GM10266 (cell line): ENCODE measurements at regions not wholly inside any gene's neighbourhood (a gene's known extent, or its start where the extent isn't known, plus 50 kb on each side); places are given as distances from the start of the nearest gene placed in this dataset.
"Not testable (repeated sequence)": the region's sequence is repeated elsewhere in the genome, so short reads cannot be mapped to it uniquely, and the experiment has no call there.

Experiments used
- DNase-seq: peaks from one replicate; pipeline ENCODE4 v3.0.0; 2012; ENCODE audit errors: extremely low spot score
- TF ChIP-seq, protein P1 (sequence below): IDR thresholded peaks from 2 replicates; pipeline ENCODE4 v1.5.1; 2012; ENCODE audit warnings: mild to moderate bottlenecking, low read depth; ENCODE audit not compliant: control insufficient read depth, insufficient read depth; ENCODE audit errors: missing control alignments

GRCh38 chrY:7781501-7781900 is 869.9 kb upstream of the AMELY start:
- DNase-seq: no peak
- TF ChIP-seq, protein P1, sequence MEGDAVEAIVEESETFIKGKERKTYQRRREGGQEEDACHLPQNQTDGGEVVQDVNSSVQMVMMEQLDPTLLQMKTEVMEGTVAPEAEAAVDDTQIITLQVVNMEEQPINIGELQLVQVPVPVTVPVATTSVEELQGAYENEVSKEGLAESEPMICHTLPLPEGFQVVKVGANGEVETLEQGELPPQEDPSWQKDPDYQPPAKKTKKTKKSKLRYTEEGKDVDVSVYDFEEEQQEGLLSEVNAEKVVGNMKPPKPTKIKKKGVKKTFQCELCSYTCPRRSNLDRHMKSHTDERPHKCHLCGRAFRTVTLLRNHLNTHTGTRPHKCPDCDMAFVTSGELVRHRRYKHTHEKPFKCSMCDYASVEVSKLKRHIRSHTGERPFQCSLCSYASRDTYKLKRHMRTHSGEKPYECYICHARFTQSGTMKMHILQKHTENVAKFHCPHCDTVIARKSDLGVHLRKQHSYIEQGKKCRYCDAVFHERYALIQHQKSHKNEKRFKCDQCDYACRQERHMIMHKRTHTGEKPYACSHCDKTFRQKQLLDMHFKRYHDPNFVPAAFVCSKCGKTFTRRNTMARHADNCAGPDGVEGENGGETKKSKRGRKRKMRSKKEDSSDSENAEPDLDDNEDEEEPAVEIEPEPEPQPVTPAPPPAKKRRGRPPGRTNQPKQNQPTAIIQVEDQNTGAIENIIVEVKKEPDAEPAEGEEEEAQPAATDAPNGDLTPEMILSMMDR: no peak

DNA sequence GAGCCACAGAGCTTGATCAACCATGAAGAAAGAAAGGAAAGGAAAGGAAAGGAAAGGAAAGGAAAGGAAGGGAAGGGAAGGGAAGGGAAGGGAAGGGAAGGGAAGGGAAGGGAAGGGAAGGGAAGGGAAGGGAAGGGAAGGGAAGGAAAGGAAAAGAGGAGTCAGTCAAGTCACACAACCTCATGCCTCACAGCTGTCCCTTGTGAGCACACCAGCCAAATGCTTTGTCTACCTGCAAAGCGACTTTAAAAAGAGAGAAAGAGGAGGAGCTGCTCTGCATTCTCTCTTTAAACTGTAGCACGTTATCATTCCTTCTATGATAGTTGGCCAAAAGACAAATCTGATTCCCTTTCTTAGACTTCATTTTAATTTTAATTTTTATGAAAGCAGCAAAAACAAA is 863.9 kb upstream of the AMELY start:
- DNase-seq: not testable (repeated sequence)

- no peak for DNase-seq
- TF ChIP-seq, protein P1: no peak
These were observed 860.2 kb upstream of the AMELY start for GRCh38 chrY:7771771-7772170.

DNA sequence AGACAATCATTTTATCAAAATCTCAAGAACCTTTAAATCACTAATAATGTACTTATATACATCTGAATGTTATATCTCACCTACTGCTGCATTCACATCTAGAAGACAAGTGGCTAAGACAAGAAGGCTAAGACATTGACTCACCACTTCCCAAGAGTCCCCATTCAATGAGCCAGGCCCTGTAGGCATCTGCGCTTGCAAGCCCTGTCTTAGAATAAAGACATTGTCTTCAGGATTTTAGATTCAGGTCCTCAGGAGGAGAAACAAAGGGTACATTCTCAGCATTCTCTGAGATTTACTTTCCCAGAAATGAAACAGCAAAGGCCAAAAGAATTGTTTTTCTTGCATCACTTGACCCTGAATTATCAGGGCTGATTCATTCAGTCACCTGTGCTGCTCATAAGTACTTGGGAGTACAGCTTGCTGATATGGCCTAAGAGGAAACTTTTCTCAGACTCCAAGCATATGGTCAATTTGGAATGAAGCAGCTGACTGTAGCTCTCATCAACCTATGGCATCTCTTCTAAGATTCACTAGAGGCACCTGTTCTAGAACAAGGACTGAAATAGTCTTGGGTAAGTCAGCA is 858.3 kb upstream of the AMELY start:
- TF ChIP-seq, protein P1: no peak
- no peak for DNase-seq

- DNase-seq: no peak
- TF ChIP-seq, protein P1: no peak
These were observed 857.3 kb upstream of the AMELY start for GRCh38 chrY:7768901-7769300.

DNA sequence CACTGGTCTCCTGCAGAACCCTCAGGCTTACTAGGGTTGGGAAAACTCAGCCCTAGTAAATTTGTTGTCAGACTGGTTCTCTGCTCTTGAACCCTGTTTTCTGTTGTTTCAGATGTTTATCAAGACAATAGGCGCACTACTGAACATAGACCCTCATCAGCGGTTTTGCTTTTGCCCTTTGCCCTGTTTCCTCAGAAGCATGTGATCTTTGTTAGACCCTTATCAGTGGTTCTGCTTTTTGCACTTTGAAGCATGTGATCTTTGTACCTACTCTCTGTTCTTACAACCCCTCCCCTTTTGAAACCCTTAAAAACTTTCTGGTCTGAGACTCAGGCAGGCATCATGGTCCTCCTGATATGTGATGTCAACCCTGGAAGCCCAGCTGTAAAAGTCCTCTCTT is 842.2 kb upstream of the AMELY start:
- DNase-seq: no peak
- TF ChIP-seq, protein P1: no peak

DNA sequence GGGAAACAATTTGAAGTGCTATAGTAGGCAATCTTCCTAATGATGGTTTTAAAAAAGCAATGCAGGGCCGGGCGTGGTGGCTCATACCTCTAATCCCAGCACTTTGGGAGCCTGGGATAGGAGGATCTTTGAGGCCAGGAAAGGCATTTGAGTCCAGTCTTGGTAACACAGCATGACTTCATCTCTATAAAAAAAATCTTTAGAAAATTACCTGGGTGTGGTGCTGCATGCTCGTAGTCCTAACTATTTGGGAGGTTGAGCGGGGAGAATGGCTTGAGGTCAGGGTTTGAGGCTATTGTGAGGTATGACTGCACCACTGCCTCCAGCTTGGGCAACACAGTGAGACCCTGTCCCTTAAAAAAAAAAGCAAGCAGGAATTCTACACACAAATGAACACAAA is 835.2 kb upstream of the AMELY start:
- no peak for DNase-seq
- TF ChIP-seq, protein P1: no peak

- DNase-seq: no peak
- TF ChIP-seq, protein P1: no peak
These were observed 834.0 kb upstream of the AMELY start for GRCh38 chrY:7745581-7745901.
